Right atrium auricular region (tissue), 2 donors: ENCODE measurements at regions not wholly inside any gene's neighbourhood (a gene's known extent, or its start where the extent isn't known, plus 50 kb on each side); places are given as distances from the start of the nearest gene placed in this dataset.

ENCODE experiments used
- DNase-seq: peaks from one replicate; pipeline ENCODE4 v3.0.0-alpha.2; 2019; ENCODE audit warnings: low spot score
- H3K27ac ChIP-seq, 2 donors: fragments of 200-600 bp; sonication (generic); 1 replicate in 1 of 2; 2 replicates in 1 of 2; pipeline ENCODE4 v1.5.1; 2016 to 2019
- H3K27me3 ChIP-seq, 2 donors: fragments of 200-600 bp; sonication (generic); one replicate each; pipeline versions ENCODE4 v1.5.1 to v1.6.0; 2017 to 2019
- H3K36me3 ChIP-seq: fragments of 200-600 bp; sonication (generic); one replicate; pipeline ENCODE4 v1.5.1; 2016
- H3K4me1 ChIP-seq, 2 donors: fragments of 200-600 bp; sonication (generic); one replicate each; pipeline versions ENCODE4 v1.5.1 to v1.6.0; 2017 to 2019
- H3K4me3 ChIP-seq, 2 donors: fragments of 200-600 bp; sonication (generic); 1 replicate in 1 of 2; 2 replicates in 1 of 2; pipeline ENCODE4 v1.5.1; 2017 to 2019; ENCODE audit warnings: mild to moderate bottlenecking in 1 of 2, moderate library complexity in 1 of 2
- H3K9me3 ChIP-seq, 2 donors: fragments of 200-600 bp; sonication (generic); one replicate each; pipeline ENCODE4 v1.5.1; 2019
- CTCF ChIP-seq, 2 donors: fragments of 200-600 bp; sonication (generic); IDR thresholded peaks; one replicate each; pipeline ENCODE4 v1.5.1; 2019; ENCODE audit warnings: antibody characterized with exemption in 2 of 2

DNA sequence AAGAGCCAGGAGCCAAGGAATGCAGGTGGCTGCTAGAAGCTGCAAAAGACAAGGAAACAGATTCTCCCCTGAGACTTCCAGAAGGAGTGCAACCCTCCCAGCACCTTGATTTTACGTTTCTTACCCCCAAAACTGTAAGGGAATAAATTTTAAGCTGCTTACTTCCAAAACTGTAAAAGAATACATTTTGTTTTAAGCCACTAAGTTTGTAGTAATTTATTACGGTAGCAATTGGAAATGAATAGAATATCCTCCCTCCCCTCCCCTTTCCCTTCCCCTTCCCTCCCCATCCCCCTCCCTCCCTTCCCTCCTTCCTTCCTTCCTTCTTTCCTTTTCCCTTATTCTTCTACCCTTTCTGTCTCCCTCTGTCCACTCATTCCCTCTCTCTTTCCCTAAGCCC is 203.7 kb upstream of the CFAP20DC start:
- no peak overlapping the region for H3K4me3 ChIP-seq
- no peak for TF ChIP-seq CTCF (IDR thresholded peaks at IDR 0.05)
- no peaks in the 10 kb centered on the region for H3K9me3 ChIP-seq
- H3K4me1 ChIP-seq, result no peaks in the 10 kb centered on the region
- H3K27ac ChIP-seq, result no peak overlapping the region
- DNase-seq, result no peak
- H3K27me3 ChIP-seq, result no peaks in the 10 kb centered on the region
- no peaks in the 10 kb centered on the region for H3K36me3 ChIP-seq

DNA sequence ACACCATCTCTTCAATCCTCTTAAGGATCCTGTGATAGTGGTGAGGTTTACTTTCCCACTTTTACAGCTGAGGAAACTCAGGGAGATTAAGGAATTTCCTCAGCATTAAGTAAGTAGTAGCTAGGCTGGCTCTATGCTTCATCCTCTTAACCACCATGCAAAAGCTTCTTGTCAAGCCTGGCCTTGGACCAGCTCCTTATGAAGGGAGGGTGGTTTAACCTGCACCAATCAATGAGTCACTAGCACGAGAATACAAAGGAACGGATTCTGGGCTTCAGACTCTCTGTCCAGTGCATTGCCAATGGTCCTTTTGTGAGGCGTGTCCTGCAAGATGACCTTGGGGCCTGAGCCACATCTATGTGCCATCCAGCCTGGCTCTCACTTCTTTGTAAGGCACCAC is 202.0 kb upstream of the CFAP20DC start:
- no peak overlapping the region for H3K4me3 ChIP-seq
- no peak for TF ChIP-seq CTCF (IDR thresholded peaks at IDR 0.05)
- H3K27ac ChIP-seq, result no peak overlapping the region
- DNase-seq, result no peak
- H3K27me3 ChIP-seq, result no peaks in the 10 kb centered on the region
- H3K9me3 ChIP-seq, result no peaks in the 10 kb centered on the region
- no peaks in the 10 kb centered on the region for H3K36me3 ChIP-seq
- H3K4me1 ChIP-seq, result no peaks in the 10 kb centered on the region

DNA sequence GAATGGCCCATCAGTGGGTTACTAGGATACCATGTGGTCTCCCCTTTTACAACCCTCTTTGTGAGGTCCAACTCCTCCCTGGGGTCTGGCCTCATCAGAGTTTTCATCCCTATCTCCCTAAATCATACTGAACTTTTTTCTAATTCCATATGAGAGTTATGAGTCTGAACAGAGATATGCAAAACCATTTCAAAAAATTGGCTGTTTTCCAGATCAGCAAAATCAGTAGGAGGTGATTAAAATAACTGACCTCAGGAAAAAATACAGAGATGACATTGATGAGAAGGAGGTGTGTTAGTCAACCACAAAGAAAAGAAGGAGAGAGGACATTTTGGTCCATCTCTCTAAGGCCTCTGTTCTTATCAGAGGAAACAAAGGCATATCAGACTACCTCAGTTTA is 200.8 kb upstream of the CFAP20DC start:
- peaks cover 0 to 3% of the 10 kb centered on the region in 2 donors for H3K4me1 ChIP-seq
- no peak for DNase-seq
- H3K36me3 ChIP-seq, result no peaks in the 10 kb centered on the region
- H3K27ac ChIP-seq, result no peak overlapping the region
- no peak for TF ChIP-seq CTCF (IDR thresholded peaks at IDR 0.05)
- no peak overlapping the region for H3K4me3 ChIP-seq
- H3K27me3 ChIP-seq, result no peaks in the 10 kb centered on the region
- no peaks in the 10 kb centered on the region for H3K9me3 ChIP-seq

DNA sequence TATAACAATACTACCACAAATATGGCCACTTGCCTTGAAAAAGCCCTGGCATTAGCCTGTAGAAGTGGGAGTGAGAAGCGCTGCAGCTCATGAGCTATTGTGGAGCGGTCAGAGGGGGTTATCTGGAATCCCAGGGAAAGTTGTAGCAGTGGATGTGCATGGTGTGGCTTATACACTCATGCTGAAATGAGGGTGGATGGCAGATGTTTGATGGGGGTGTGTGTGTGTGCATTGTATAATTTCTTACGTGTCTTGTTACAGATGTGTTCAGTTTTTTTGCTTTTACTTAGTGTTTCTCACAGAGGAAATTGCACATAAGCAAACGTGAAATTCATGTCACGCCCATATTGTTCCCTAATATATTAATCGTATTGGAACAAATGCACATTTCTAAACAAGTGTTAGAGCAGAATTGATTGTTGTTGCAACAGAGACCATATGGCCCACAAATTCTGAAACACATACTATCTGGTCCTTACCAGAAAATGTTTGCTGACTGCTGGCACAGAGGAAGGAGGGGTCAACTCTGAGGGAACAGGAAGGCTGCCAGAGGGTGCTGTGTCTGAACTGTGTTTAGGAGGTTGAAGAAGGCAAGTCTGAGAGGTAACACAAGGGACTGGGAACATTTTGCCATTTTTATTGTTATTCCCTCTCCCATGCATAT is 200.0 kb upstream of the CFAP20DC start:
- TF ChIP-seq CTCF (IDR thresholded peaks at IDR 0.05), result no peak
- Histone ChIP-seq H3K4me1 (peaks cover 0 to 9% of the 10 kb centered on the region in 2 donors), H3K4me3 (no peak overlapping the region), H3K9me3 (no peaks in the 10 kb centered on the region), H3K36me3 (no peaks in the 10 kb centered on the region), H3K27me3 (no peaks in the 10 kb centered on the region), H3K27ac (no peak overlapping the region)
- DNase-seq, result no peak

- no peak for TF ChIP-seq CTCF (IDR thresholded peaks at IDR 0.05)
- H3K27me3 ChIP-seq, result no peaks in the 10 kb centered on the region
- peaks cover 0 to 9% of the 10 kb centered on the region in 2 donors for H3K4me1 ChIP-seq
- H3K4me3 ChIP-seq, result no peak overlapping the region
- H3K36me3 ChIP-seq, result no peaks in the 10 kb centered on the region
- DNase-seq, result no peak
- H3K27ac ChIP-seq, result no peak overlapping the region
- no peaks in the 10 kb centered on the region for H3K9me3 ChIP-seq
Measured at GRCh38 chr3:59249004-59249403, 199.2 kb upstream of the CFAP20DC start.

- no peak for DNase-seq
- no peaks in the 10 kb centered on the region for H3K9me3 ChIP-seq
- no peaks in the 10 kb centered on the region for H3K27me3 ChIP-seq
- H3K4me3 ChIP-seq, result no peak overlapping the region
- TF ChIP-seq CTCF (IDR thresholded peaks at IDR 0.05), result no peak
- H3K4me1 ChIP-seq, result peaks cover 0 to 9% of the 10 kb centered on the region in 2 donors
- H3K27ac ChIP-seq, result no peak overlapping the region
- H3K36me3 ChIP-seq, result no peaks in the 10 kb centered on the region
Measured at GRCh38 chr3:59247402-59247841, 197.6 kb upstream of the CFAP20DC start.
